Kidney (tissue), 13 donors: ENCODE measurements at regions not wholly inside any gene's neighbourhood (a gene's known extent, or its start where the extent isn't known, plus 50 kb on each side); places are given as distances from the start of the nearest gene placed in this dataset.

Experiments
- DNase-seq, 5 donors: peaks; one replicate each; pipeline ENCODE4 v3.0.0-alpha.2; 2013 to 2020
- FAIRE-seq: peaks from 2 replicates; lab custom pipeline; 2012; peaks lifted over from hg19 to GRCh38; lab: Jason Lieb, UNC
- H3K27ac ChIP-seq, 2 donors: one replicate each; pipeline ENCODE4 v1.7.0; 2013; ENCODE audit warnings: low read depth in 2 of 2, low read length in 2 of 2, inconsistent platforms in 1 of 2
- H3K27me3 ChIP-seq: one replicate; pipeline ENCODE4 v1.7.1; 2013; ENCODE audit warnings: low read length, inconsistent platforms; ENCODE audit not compliant: control insufficient read depth, insufficient read depth
- H3K36me3 ChIP-seq, 3 donors: one replicate each; pipeline versions ENCODE4 v1.7.0 to v1.7.1; 2013; ENCODE audit warnings: low read length in 3 of 3, control low read depth in 1 of 3, inconsistent platforms in 1 of 3; ENCODE audit not compliant: insufficient read depth in 3 of 3, control insufficient read depth in 2 of 3
- H3K4me1 ChIP-seq, 3 donors: one replicate each; pipeline versions ENCODE4 v1.7.0 to v1.7.1; 2013; ENCODE audit warnings: low read length in 3 of 3, inconsistent platforms in 1 of 3, low read depth in 1 of 3; ENCODE audit not compliant: control insufficient read depth in 2 of 3, insufficient read depth in 2 of 3
- H3K4me3 ChIP-seq, 3 donors: one replicate each; pipeline versions ENCODE4 v1.7.0 to v1.8.1; 2013; ENCODE audit warnings: low read length in 3 of 3, control low read depth in 1 of 3, inconsistent platforms in 1 of 3
- H3K9ac ChIP-seq, 3 donors: one replicate each; pipeline versions ENCODE4 v1.7.0 to v1.7.1; 2013; ENCODE audit warnings: low read length in 3 of 3, control low read depth in 1 of 3, inconsistent platforms in 1 of 3
- H3K9me3 ChIP-seq, 3 donors: one replicate each; pipeline versions ENCODE4 v1.7.0 to v1.7.1; 2013; ENCODE audit warnings: low read length in 3 of 3, control low read depth in 1 of 3, inconsistent platforms in 1 of 3; ENCODE audit not compliant: control insufficient read depth in 2 of 3, insufficient read depth in 1 of 3
- intact Hi-C: fragments of 100-400 bp; cut with DNase I; formaldehyde crosslinking; loops from one replicate; pipeline ENCODE4 v1.11.1; 2022
- TF ChIP-seq, protein P1 (sequence below): IDR thresholded peaks from 3 replicates; pipeline ENCODE4 v1.5.1; 2012; ENCODE audit warnings: mild to moderate bottlenecking, moderate library complexity, borderline replicate concordance; ENCODE audit not compliant: insufficient read depth; ENCODE audit errors: extremely low read depth
- donor health status: control.
- donor health status: control.
- donor health status: control.
- donor health status: control.
- donor health status: control.
- donor health status: DM: yes; HTN: yes; CAD: no.
- donor health status: Normal renal cell carcinoma (clear cell type).

DNA sequence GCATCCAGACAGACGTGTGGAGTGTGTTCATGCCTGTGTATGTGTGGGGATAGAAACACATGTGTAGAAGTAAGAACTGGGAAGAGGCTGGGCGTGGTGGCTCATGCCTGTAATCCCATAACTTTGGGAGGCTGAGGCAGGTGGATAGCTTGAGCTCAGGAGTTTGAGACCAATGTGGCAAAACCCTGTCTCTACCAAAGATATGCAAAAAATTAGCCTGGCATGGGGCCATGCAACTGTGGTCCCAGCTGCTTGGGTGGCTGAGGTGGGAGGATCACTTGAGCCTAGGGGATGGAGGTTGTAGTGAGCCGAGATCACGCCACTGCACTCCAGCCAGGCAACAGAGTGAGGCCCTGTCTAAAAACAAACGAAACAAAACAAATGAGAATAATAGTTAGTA is 1166.6 kb downstream of the TBC1D22A start:
- no peaks in the 10 kb centered on the region for H3K36me3 ChIP-seq
- no peak overlapping the region for H3K9ac ChIP-seq
- peaks cover 0 to 2% (median 0%) of the 10 kb centered on the region in 3 donors for H3K9me3 ChIP-seq
- intact Hi-C loops, result no loop called here
- FAIRE-seq (no peak), DNase-seq (peak in 2 of 5 donors; percentile 24 to 25)
- H3K4me3 ChIP-seq, result no peak overlapping the region
- H3K27me3 ChIP-seq, result no peaks in the 10 kb centered on the region
- H3K27ac ChIP-seq, result no peak overlapping the region
- TF ChIP-seq, protein P1, sequence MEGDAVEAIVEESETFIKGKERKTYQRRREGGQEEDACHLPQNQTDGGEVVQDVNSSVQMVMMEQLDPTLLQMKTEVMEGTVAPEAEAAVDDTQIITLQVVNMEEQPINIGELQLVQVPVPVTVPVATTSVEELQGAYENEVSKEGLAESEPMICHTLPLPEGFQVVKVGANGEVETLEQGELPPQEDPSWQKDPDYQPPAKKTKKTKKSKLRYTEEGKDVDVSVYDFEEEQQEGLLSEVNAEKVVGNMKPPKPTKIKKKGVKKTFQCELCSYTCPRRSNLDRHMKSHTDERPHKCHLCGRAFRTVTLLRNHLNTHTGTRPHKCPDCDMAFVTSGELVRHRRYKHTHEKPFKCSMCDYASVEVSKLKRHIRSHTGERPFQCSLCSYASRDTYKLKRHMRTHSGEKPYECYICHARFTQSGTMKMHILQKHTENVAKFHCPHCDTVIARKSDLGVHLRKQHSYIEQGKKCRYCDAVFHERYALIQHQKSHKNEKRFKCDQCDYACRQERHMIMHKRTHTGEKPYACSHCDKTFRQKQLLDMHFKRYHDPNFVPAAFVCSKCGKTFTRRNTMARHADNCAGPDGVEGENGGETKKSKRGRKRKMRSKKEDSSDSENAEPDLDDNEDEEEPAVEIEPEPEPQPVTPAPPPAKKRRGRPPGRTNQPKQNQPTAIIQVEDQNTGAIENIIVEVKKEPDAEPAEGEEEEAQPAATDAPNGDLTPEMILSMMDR, result no peak
- H3K4me1 ChIP-seq, result no peaks in the 10 kb centered on the region

DNA sequence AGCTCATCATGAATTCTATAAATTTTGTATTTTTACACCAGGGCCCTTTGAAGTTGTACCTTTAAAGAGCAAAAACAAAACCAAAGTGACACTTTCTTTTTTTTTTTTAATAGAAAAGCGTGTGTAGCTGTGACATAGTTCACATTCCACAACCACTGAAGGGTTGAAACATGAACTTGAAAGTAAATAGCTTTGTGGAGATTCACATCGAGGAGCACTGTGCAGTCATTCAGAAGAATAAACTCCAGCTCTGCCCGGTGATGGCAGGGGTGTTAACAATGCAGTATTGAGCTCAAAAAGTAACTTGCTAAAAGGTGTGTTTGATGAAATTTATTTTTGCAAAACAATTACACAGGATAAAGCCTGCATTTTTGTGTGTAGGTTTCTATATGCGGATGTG is 1166.2 kb downstream of the TBC1D22A start:
- no peak for FAIRE-seq
- Histone ChIP-seq H3K4me1 (no peaks in the 10 kb centered on the region), H3K9ac (no peak overlapping the region), H3K27me3 (no peaks in the 10 kb centered on the region), H3K36me3 (no peaks in the 10 kb centered on the region), H3K27ac (no peak overlapping the region), H3K9me3 (peaks cover 0 to 3% (median 0%) of the 10 kb centered on the region in 3 donors), H3K4me3 (no peak overlapping the region)
- DNase-seq, result peak in 3 of 5 donors; percentile 59 to 88 (median 87)
- TF ChIP-seq, protein P1, result no peak
- intact Hi-C loops, result no loop called here

DNA sequence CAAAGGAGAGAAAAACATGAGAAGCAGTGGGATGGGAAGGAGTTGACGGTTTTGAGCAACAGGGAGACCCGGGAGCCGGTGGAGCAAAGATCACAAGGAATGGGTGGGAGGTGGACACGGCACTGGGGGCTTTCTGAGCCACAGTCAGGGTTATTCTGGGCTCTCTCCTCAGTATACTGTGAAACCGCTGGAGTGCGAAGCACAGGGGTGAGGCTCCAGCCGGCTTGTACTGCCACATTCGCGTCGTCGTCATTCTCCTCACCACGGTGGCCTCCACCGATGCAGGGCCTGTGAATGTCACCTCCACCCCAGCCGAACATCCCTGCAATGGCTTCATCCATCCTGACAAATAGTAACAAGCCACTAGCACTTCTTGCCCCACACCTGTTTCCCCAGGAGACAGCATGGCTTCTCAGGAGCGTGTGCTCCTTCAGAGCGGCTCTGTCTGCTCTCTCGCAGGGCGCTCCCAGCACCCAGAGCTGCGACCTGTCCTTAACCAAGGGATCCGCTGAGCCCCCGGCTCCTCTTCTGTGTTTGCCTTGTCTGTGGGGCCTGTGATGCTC is 1165.3 kb downstream of the TBC1D22A start:
- peaks cover 0 to 3% (median 0%) of the 10 kb centered on the region in 3 donors for H3K9me3 ChIP-seq
- H3K4me1 ChIP-seq, result no peaks in the 10 kb centered on the region
- peak in 3 of 5 donors; percentile 56 to 66 (median 58) for DNase-seq
- intact Hi-C loops, result no loop called here
- no peak overlapping the region for H3K9ac ChIP-seq
- no peak overlapping the region for H3K27ac ChIP-seq
- no peaks in the 10 kb centered on the region for H3K36me3 ChIP-seq
- H3K27me3 ChIP-seq, result no peaks in the 10 kb centered on the region
- no peak for FAIRE-seq
- no peak overlapping the region for H3K4me3 ChIP-seq
- TF ChIP-seq, protein P1, result no peak

DNA sequence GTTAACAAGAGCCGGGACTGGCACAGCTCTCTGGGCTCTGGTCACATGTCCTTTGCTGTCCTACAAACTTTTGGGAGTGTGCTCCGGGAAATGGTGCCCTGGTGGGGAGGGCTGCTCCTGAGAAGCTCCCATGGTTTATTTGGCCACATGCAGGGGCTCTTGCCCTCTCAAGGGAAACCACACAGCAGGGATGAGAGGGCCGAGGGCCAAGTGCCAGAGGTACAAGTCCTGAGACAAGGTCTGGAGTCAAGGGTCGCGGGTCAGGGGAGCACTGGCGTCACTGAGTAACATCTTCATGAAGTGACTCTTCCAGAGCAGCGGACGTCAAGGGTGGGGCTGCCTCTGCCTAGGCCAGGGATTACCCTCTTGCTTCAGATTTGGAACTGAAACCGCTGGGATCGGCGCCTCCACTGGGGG is 1160.6 kb downstream of the TBC1D22A start:
- DNase-seq (no peak), FAIRE-seq (no peak)
- TF ChIP-seq, protein P1, result no peak
- Histone ChIP-seq H3K36me3 (no peaks in the 10 kb centered on the region), H3K4me1 (peaks cover 0 to 4% (median 0%) of the 10 kb centered on the region in 3 donors), H3K9ac (no peak overlapping the region), H3K9me3 (peaks cover 0 to 3% (median 0%) of the 10 kb centered on the region in 3 donors), H3K27me3 (no peaks in the 10 kb centered on the region), H3K4me3 (no peak overlapping the region), H3K27ac (no peak overlapping the region)
- intact Hi-C loops, result no loop called here
